Lung (tissue), 11 donors: ENCODE measurements at regions not wholly inside any gene's neighbourhood (a gene's known extent, or its start where the extent isn't known, plus 50 kb on each side); places are given as distances from the start of the nearest gene placed in this dataset.

Experiments
- ATAC-seq: fragments of 200-7000 bp; cut with Tn5 transposase; one replicate; pipeline ENCODE4 v1.9.1; 2020; ENCODE audit warnings: moderate number of reproducible peaks; ENCODE audit not compliant: insufficient read depth, low FRiP score
- DNase-seq, 3 donors: peaks; one replicate each; pipeline ENCODE4 v3.0.0-alpha.2; 2013 to 2017
- H3K27ac ChIP-seq, 2 donors: one replicate each; pipeline ENCODE4 v1.5.1; 2013; ENCODE audit warnings: mild to moderate bottlenecking in 2 of 2, moderate library complexity in 2 of 2, control low read depth in 1 of 2, inconsistent platforms in 1 of 2, low read depth in 1 of 2, low read length in 1 of 2
- H3K27me3 ChIP-seq, 3 donors: one replicate each; pipeline ENCODE4 v1.5.1; 2013; ENCODE audit warnings: low read length in 2 of 3; ENCODE audit not compliant: control insufficient read depth in 3 of 3, insufficient read depth in 3 of 3
- H3K36me3 ChIP-seq, 4 donors: one replicate each; pipeline ENCODE4 v1.5.1; 2013; ENCODE audit warnings: low read length in 4 of 4, mild to moderate bottlenecking in 1 of 4, moderate library complexity in 1 of 4; ENCODE audit not compliant: control insufficient read depth in 4 of 4, insufficient read depth in 4 of 4
- H3K4me1 ChIP-seq, 5 donors: one replicate each; pipeline ENCODE4 v1.5.1; 2013; ENCODE audit warnings: low read length in 5 of 5, mild to moderate bottlenecking in 2 of 5, moderate library complexity in 1 of 5; ENCODE audit not compliant: control insufficient read depth in 5 of 5, insufficient read depth in 5 of 5
- H3K4me3 ChIP-seq: one replicate; pipeline ENCODE4 v1.5.1; 2013; ENCODE audit warnings: mild to moderate bottlenecking, control low read depth, moderate library complexity
- H3K9ac ChIP-seq, 2 donors: one replicate each; pipeline ENCODE4 v1.5.1; 2013; ENCODE audit warnings: low read length in 2 of 2, control low read depth in 1 of 2; ENCODE audit not compliant: insufficient read depth in 1 of 2
- H3K9me3 ChIP-seq, 4 donors: one replicate each; pipeline ENCODE4 v1.5.1; 2013; ENCODE audit warnings: low read length in 3 of 4, mild to moderate bottlenecking in 1 of 4, moderate library complexity in 1 of 4; ENCODE audit not compliant: control insufficient read depth in 4 of 4, insufficient read depth in 3 of 4
- CTCF ChIP-seq: IDR thresholded peaks from 2 replicates; pipeline ENCODE4 v1.5.1; 2012; ENCODE audit warnings: mild to moderate bottlenecking; ENCODE audit errors: control extremely low read depth, extremely low read depth
- WGBS, 2 donors: extraction: QIAGEN DNeasy Blood & Tissue Kit; methylation state at CpG; one replicate each; pipeline ENCODE4 v1.1.7; 2013; 5-methylcytosine and 5-hydroxymethylcytosine counted together
- donor health status: control.
- donor health status: control.
- donor health status: Bipolar disorder and iron deficiency.
- donor health status: healthy.
- donor health status: DM: yes; HTN: yes; CAD: no.

- Histone ChIP-seq H3K36me3 (peaks cover 0 to 21% (median 7%) of the 10 kb centered on the region in 4 donors), H3K27ac (no peak overlapping the region), H3K27me3 (no peaks in the 10 kb centered on the region), H3K4me3 (no peak overlapping the region), H3K4me1 (peaks cover 0 to 4% (median 0%) of the 10 kb centered on the region in 5 donors), H3K9ac (no peak overlapping the region), H3K9me3 (peaks cover 0 to 3% (median under 1%) of the 10 kb centered on the region in 4 donors)
- WGBS, 2 donors = 68 to 69% methylated on average over 4 of the region's 4 CpGs
- TF ChIP-seq CTCF = no peak
- DNase-seq (no peak), ATAC-seq (no peak)
These were observed 112.5 kb upstream of the ARHGAP28 start for GRCh38 chr18:6616981-6617380.

GRCh38 chr18:6621437-6621836 lies 108.1 kb upstream of the ARHGAP28 start:
- no peak for TF ChIP-seq CTCF
- DNase-seq (no peak), ATAC-seq (no peak)
- H3K27me3 ChIP-seq = no peaks in the 10 kb centered on the region
- no peak overlapping the region for H3K27ac ChIP-seq
- peaks cover 1 to 39% (median 10%) of the 10 kb centered on the region in 5 donors for H3K4me1 ChIP-seq
- 85 to 90% methylated on average over 4 of the region's 4 CpGs for WGBS, 2 donors
- H3K4me3 ChIP-seq = no peak overlapping the region
- peaks cover 0 to 3% (median under 1%) of the 10 kb centered on the region in 4 donors for H3K9me3 ChIP-seq
- peaks cover 0 to 16% (median 2%) of the 10 kb centered on the region in 4 donors for H3K36me3 ChIP-seq
- no peak overlapping the region for H3K9ac ChIP-seq

GRCh38 chr18:6623278-6623677 lies 106.2 kb upstream of the ARHGAP28 start:
- ATAC-seq (no peak), DNase-seq (no peak)
- H3K9ac ChIP-seq = peak overlapping the region in 1 of 2 donors; percentile 53
- 84 to 85% methylated on average over 2 of the region's 2 CpGs for WGBS, 2 donors
- peaks cover 0 to 21% (median 2%) of the 10 kb centered on the region in 4 donors for H3K36me3 ChIP-seq
- H3K4me3 ChIP-seq = no peak overlapping the region
- peaks cover 0 to 3% (median under 1%) of the 10 kb centered on the region in 4 donors for H3K9me3 ChIP-seq
- no peaks in the 10 kb centered on the region for H3K27me3 ChIP-seq
- H3K4me1 ChIP-seq = peaks cover 1 to 49% (median 12%) of the 10 kb centered on the region in 5 donors
- no peak for TF ChIP-seq CTCF
- no peak overlapping the region for H3K27ac ChIP-seq

- 57 to 68% methylated on average over 5 of the region's 5 CpGs for WGBS, 2 donors
These were observed 105.2 kb upstream of the ARHGAP28 start for GRCh38 chr18:6624271-6624660.

More at GRCh38 chr18:6624271-6624660, 105.2 kb upstream of the ARHGAP28 start:
- H3K4me3 ChIP-seq = no peak overlapping the region
- no peaks in the 10 kb centered on the region for H3K27me3 ChIP-seq
- peak overlapping the region in 1 of 2 donors; percentile 70 for H3K9ac ChIP-seq
- peaks cover 1 to 54% (median 12%) of the 10 kb centered on the region in 5 donors for H3K4me1 ChIP-seq
- H3K27ac ChIP-seq = peak overlapping the region in 1 of 2 donors; percentile 67
- ATAC-seq (peak; percentile 53), DNase-seq (peak in 1 of 3 donors; percentile 89)
- H3K9me3 ChIP-seq = no peaks in the 10 kb centered on the region
- H3K36me3 ChIP-seq = peaks cover 0 to 13% (median 2%) of the 10 kb centered on the region in 4 donors
- TF ChIP-seq CTCF = no peak
